IMR-90 (cell line): ENCODE measurements at regions not wholly inside any gene's neighbourhood (a gene's known extent, or its start where the extent isn't known, plus 50 kb on each side); places are given as distances from the start of the nearest gene placed in this dataset.

Experiments
- ATAC-seq: fragments of 200-7000 bp; cut with Tn5 transposase; 2 replicates; pipeline ENCODE4 v1.9.1; 2020; ENCODE audit warnings: low read depth, mild to moderate bottlenecking, moderate library complexity
- BruUV-seq: library from RNA; stranded (reverse); fragments of 400-500 nt; replicated peaks from 2 replicates; lab custom pipeline; 2021; lab: Mats Ljungman, UMichigan
- CTCF ChIA-PET: fragments of 300-600 bp; formaldehyde crosslinking; extraction: SDS; loops from one replicate; lab custom pipeline; 2021; ENCODE audit warnings: antibody characterized with exemption; lab: Yijun Ruan, JAX
- POLR2A ChIA-PET: fragments of 300-600 bp; sonication (Branson Sonifier 250); formaldehyde crosslinking; loops from one replicate; lab custom pipeline; 2022; ENCODE audit warnings: antibody characterized with exemption; ENCODE audit not compliant: unreplicated experiment; lab: Charles Lee
- DNase-seq: peaks from one replicate; pipeline ENCODE4 v3.0.0; 2013
- H2AFZ ChIP-seq: replicated peaks from 2 replicates; pipeline ENCODE3; 2013; ENCODE audit warnings: low read length, mild to moderate bottlenecking; ENCODE audit not compliant: poor library complexity
- H2AK5ac ChIP-seq: 2 replicates; pipeline ENCODE4 v1.6.1; 2013; ENCODE audit warnings: low read depth, low read length, inconsistent platforms
- H2AK9ac ChIP-seq: replicated peaks from 2 replicates; pipeline ENCODE3; 2013; ENCODE audit warnings: mild to moderate bottlenecking, low read depth, low read length, moderate library complexity; ENCODE audit not compliant: poor library complexity
- H2BK120ac ChIP-seq: 2 replicates; pipeline ENCODE4 v1.6.1; 2013; ENCODE audit warnings: low read depth, low read length, inconsistent platforms
- H2BK15ac ChIP-seq: 3 replicates; pipeline ENCODE4 v1.6.1; 2013; ENCODE audit warnings: low read depth, low read length, inconsistent platforms
- H2BK20ac ChIP-seq: 2 replicates; pipeline ENCODE4 v1.6.1; 2013; ENCODE audit warnings: low read depth, mild to moderate bottlenecking, inconsistent platforms, low read length, moderate library complexity
- H2BK5ac ChIP-seq: 2 replicates; pipeline ENCODE4 v1.6.1; 2013; ENCODE audit warnings: mild to moderate bottlenecking, low read depth, low read length, inconsistent platforms; ENCODE audit not compliant: poor library complexity, severe bottlenecking
- H3K14ac ChIP-seq: replicated peaks from 2 replicates; pipeline ENCODE4 v1.6.1; 2013; ENCODE audit warnings: low read depth, low read length, inconsistent platforms
- H3K18ac ChIP-seq: 2 replicates; pipeline ENCODE4 v1.6.1; 2013; ENCODE audit warnings: low read depth, low read length, control low read depth
- H3K23ac ChIP-seq: 2 replicates; pipeline ENCODE4 v1.6.1; 2013; ENCODE audit warnings: low read depth, low read length, inconsistent platforms
- H3K27ac ChIP-seq: 2 replicates; pipeline ENCODE4 v1.5.1; 2013; ENCODE audit warnings: mild to moderate bottlenecking, control low read depth, low read length; ENCODE audit not compliant: insufficient read depth
- H3K27me3 ChIP-seq: 2 replicates; pipeline ENCODE4 v1.6.1; 2013; ENCODE audit warnings: low read length; ENCODE audit not compliant: control insufficient read depth, insufficient read depth
- H3K36me3 ChIP-seq: 2 replicates; pipeline ENCODE4 v1.6.1; 2013; ENCODE audit warnings: low read length, mixed read lengths; ENCODE audit not compliant: control insufficient read depth, insufficient read depth
- H3K4ac ChIP-seq: 2 replicates; pipeline ENCODE4 v1.6.1; 2013; ENCODE audit warnings: low read depth, low read length, inconsistent platforms
- H3K4me1 ChIP-seq: 2 replicates; pipeline ENCODE4 v1.6.1; 2013; ENCODE audit warnings: low read length, mixed read lengths; ENCODE audit not compliant: control insufficient read depth, insufficient read depth
- H3K4me2 ChIP-seq: 2 replicates; pipeline ENCODE4 v1.6.1; 2013; ENCODE audit warnings: low read depth, mild to moderate bottlenecking, control low read depth, low read length, moderate library complexity
- H3K4me3 ChIP-seq: 2 replicates; pipeline ENCODE4 v1.5.1; 2013; ENCODE audit warnings: low read depth, mild to moderate bottlenecking, control low read depth, low read length, moderate library complexity; ENCODE audit not compliant: insufficient read depth
- H3K56ac ChIP-seq: 2 replicates; pipeline ENCODE4 v1.6.1; 2013; ENCODE audit warnings: low read length, inconsistent platforms; ENCODE audit not compliant: insufficient read depth; ENCODE audit errors: extremely low read depth
- H3K79me1 ChIP-seq, 2 experiments: 2 replicates each; pipeline ENCODE4 v1.6.1; 2013; ENCODE audit warnings: low read length in 2 of 2, inconsistent platforms in 1 of 2, low read depth in 1 of 2
- H3K9ac ChIP-seq: 2 replicates; pipeline ENCODE4 v1.6.1; 2013; ENCODE audit warnings: low read depth, low read length, control low read depth
- H3K9me1 ChIP-seq: 2 replicates; pipeline ENCODE4 v1.6.1; 2013; ENCODE audit warnings: low read length, inconsistent platforms; ENCODE audit not compliant: insufficient read depth
- H3K9me3 ChIP-seq: 2 replicates; pipeline ENCODE4 v1.6.1; 2013; ENCODE audit warnings: low read length; ENCODE audit not compliant: control insufficient read depth, insufficient read depth
- H4K20me1 ChIP-seq: 2 replicates; pipeline ENCODE4 v1.6.1; 2013; ENCODE audit warnings: low read length, inconsistent platforms; ENCODE audit not compliant: insufficient read depth
- H4K5ac ChIP-seq: 2 replicates; pipeline ENCODE4 v1.6.1; 2013; ENCODE audit warnings: mild to moderate bottlenecking, low read depth, low read length, control low read depth
- H4K8ac ChIP-seq, 2 experiments: 2 replicates each; pipeline ENCODE4 v1.6.1; 2013; ENCODE audit warnings: low read depth in 2 of 2, low read length in 2 of 2, control low read depth in 1 of 2, inconsistent platforms in 1 of 2
- H4K91ac ChIP-seq: 2 replicates; pipeline ENCODE4 v1.6.1; 2013; ENCODE audit warnings: low read depth, low read length, inconsistent platforms; ENCODE audit not compliant: insufficient read depth
- ELK1 ChIP-seq: fragments of 150-350 bp; IDR thresholded peaks from 2 replicates; pipeline ENCODE4 v1.6.1; 2016; ENCODE audit warnings: low read depth, mild to moderate bottlenecking, low read length, moderate library complexity, borderline replicate concordance
- FOS ChIP-seq: fragments of 150-350 bp; IDR thresholded peaks from 2 replicates; pipeline ENCODE4 v1.6.1; 2016; ENCODE audit warnings: low read depth, low read length
- MAFK ChIP-seq: IDR thresholded peaks from 2 replicates; pipeline ENCODE4 v1.6.1; 2012; ENCODE audit warnings: low read depth, low read length, improper control_type of control experiment
- NFE2L2 ChIP-seq: fragments of 150-350 bp; IDR thresholded peaks from 2 replicates; pipeline ENCODE4 v1.6.1; 2016; ENCODE audit warnings: low read depth, mild to moderate bottlenecking, low read length
- POLR2A ChIP-seq: IDR thresholded peaks from 2 replicates; pipeline ENCODE4 v1.6.1; 2012; ENCODE audit warnings: mild to moderate bottlenecking, low read depth, low read length
- RCOR1 ChIP-seq: IDR thresholded peaks from 2 replicates; pipeline ENCODE4 v1.6.1; 2012; ENCODE audit warnings: mild to moderate bottlenecking, low read length, improper control_type of control experiment; ENCODE audit not compliant: insufficient replicate concordance
- RFX5 ChIP-seq: IDR thresholded peaks from 2 replicates; pipeline ENCODE4 v1.8.0; 2012; ENCODE audit warnings: low read depth, mild to moderate bottlenecking, low read length, moderate library complexity
- SMC3 ChIP-seq: fragments of 150-350 bp; IDR thresholded peaks from 2 replicates; pipeline ENCODE4 v1.6.1; 2016; ENCODE audit warnings: low read depth, mild to moderate bottlenecking, antibody characterized with exemption, low read length, moderate library complexity
- WGBS, 2 experiments: methylation state at CpG; one replicate each; pipeline versions ENCODE4 v1.1.5 to v1.1.7; 2013; ENCODE audit warnings: missing lambda C conversion rate in 2 of 2; ENCODE audit not compliant: insufficient read length in 1 of 2; ENCODE audit errors: extremely low coverage in 2 of 2; 5-methylcytosine and 5-hydroxymethylcytosine counted together
- dilution Hi-C: fragments of 300-500 bp; cut with HindIII; formaldehyde crosslinking; loops from one replicate; pipeline ENCODE4 v1.14.3; 2018; ENCODE audit warnings: low sequenced_read_pairs; ENCODE audit not compliant: unreplicated experiment
- in situ Hi-C: fragments of 300-500 bp; cut with MboI; formaldehyde crosslinking; loops from 3 replicates; pipeline ENCODE4 v1.14.3; 2019; ENCODE audit warnings: low sequenced_read_pairs, inconsistent platforms, mixed read lengths
- intact Hi-C: fragments of 100-400 bp; cut with micrococcal nuclease; formaldehyde crosslinking; loops from 2 replicates; pipeline ENCODE4 v1.10.0; 2022

DNA sequence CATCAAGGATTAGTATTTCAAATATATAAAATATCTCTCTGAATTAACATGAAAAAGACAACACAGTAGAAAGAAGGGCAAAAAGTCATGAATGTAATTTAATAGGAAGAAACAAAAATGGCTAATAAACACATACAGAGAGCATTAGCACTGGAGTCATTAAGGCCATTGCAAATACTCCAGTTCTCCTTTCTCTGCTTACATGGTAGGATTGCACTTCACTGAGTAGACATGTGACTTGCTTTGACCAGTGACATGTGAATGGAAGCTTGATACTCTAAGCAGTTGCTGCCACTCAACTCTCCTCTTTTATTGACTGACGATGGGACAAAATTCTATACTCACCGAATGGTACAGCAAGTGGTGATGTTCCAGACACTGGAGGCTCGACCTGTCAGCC lies 153.9 kb upstream of the LGALSL start:
- dilution Hi-C loops (loop anchor here (25.0 kb wide), 1 partner anchor 238 kb away; no protein-coding TSS in a partner anchor), in situ Hi-C loops (no loop called here), intact Hi-C loops (no loop called here)
- no peak overlapping the region for H3K4me3 ChIP-seq
- no peak overlapping the region for H4K5ac ChIP-seq
- no TSS peak for BruUV-seq
- no peak overlapping the region for H3K56ac ChIP-seq
- no peak overlapping the region for H2BK5ac ChIP-seq
- no peaks in the 10 kb centered on the region for H3K4me1 ChIP-seq
- no peak overlapping the region for H4K91ac ChIP-seq
- no peaks in the 10 kb centered on the region for H4K20me1 ChIP-seq
- TF ChIP-seq ELK1: no peak
- no peak for TF ChIP-seq RFX5
- no peak for TF ChIP-seq POLR2A
- TF ChIP-seq FOS: no peak
- no peak for TF ChIP-seq MAFK
- no peak for TF ChIP-seq SMC3
- no peak for TF ChIP-seq NFE2L2
- no peak for TF ChIP-seq RCOR1
- H2AK9ac ChIP-seq: no peak overlapping the region
- H3K79me1 ChIP-seq: no peaks in the 10 kb centered on the region
- WGBS, 2 experiments: no CpG with 5 or more reads among the region's 3 CpGs
- no peak overlapping the region for H3K23ac ChIP-seq
- ChIA-PET POLR2A (no interaction called here), CTCF (interaction anchor here (2.3 kb wide), 1 partner anchor 12 kb away, joined by 6 read pairs; no protein-coding TSS in a partner anchor)
- no peak overlapping the region for H3K14ac ChIP-seq
- H4K8ac ChIP-seq: no peak overlapping the region
- no peak for DNase-seq
- H3K4me2 ChIP-seq: no peak overlapping the region
- H3K36me3 ChIP-seq: no peaks in the 10 kb centered on the region
- no peak overlapping the region for H3K9ac ChIP-seq
- H2AK5ac ChIP-seq: no peak overlapping the region
- no peaks in the 10 kb centered on the region for H3K9me3 ChIP-seq
- no peak overlapping the region for H2BK15ac ChIP-seq
- H2BK20ac ChIP-seq: no peak overlapping the region
- no peak overlapping the region for H2AFZ ChIP-seq
- H3K27ac ChIP-seq: no peak overlapping the region
- H3K18ac ChIP-seq: no peak overlapping the region
- no peak for ATAC-seq
- H3K4ac ChIP-seq: no peak overlapping the region
- H2BK120ac ChIP-seq: no peak overlapping the region
- H3K9me1 ChIP-seq: no peaks in the 10 kb centered on the region
- peaks cover 16% of the 10 kb centered on the region for H3K27me3 ChIP-seq
